ENCODE measurements at regions not wholly inside any gene's neighbourhood (a gene's known extent, or its start where the extent isn't known, plus 50 kb on each side); places are given as distances from the start of the nearest gene placed in this dataset.
A peak's percentile ranks its signal among the peaks of the same experiment; 100 is the strongest.
"Not testable (repeated sequence)": the region's sequence is repeated elsewhere in the genome, so short reads cannot be mapped to it uniquely, and the experiment has no call there.

GRCh38 chr4:164239433-164239832 is 514.5 kb upstream of the SMIM31 start:
- DNase-seq: no peak

DNA sequence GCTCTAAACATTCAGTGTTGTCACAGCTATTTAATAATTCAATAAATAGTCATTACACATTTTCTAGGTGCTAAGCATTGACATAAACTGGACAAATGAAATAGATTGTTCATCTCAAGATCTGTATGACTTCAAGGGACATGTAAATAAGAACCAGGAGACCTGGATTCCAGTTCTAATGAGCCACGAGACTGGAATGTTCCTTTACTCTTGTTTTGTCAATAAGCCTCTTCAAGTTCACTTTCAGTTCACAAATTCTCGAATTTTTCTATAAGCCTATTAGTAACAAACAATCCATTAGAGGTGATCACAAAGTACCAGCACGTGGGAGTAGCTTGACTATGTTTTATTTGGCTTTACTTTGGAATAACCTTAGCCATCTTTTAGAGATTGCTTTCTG is 514.0 kb upstream of the SMIM31 start:
- no peak for DNase-seq

DNA sequence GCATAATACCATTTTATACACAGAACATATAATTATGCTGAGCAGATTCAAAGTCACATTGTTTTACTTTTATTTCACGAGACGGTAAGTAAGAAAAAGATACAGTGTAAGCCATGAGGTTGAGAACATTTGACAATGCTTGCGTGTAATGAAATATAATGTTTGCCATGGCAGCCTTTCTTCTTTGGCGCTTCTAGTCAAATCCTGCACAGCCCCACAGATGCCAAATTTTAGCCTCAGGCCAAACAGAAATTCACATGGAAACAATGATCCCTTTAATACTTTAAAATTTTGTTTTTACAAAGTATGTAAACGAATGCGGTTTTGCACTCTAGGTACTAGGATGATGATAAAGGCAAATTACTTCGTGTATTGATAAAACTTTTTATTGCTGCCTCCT is 502.7 kb upstream of the SMIM31 start:
- peak in 1 of 3 experiments; percentile 40 for DNase-seq

GRCh38 chr4:164252286-164252685 is 501.6 kb upstream of the SMIM31 start:
- DNase-seq: peak in 1 of 3 experiments; percentile 21

DNA sequence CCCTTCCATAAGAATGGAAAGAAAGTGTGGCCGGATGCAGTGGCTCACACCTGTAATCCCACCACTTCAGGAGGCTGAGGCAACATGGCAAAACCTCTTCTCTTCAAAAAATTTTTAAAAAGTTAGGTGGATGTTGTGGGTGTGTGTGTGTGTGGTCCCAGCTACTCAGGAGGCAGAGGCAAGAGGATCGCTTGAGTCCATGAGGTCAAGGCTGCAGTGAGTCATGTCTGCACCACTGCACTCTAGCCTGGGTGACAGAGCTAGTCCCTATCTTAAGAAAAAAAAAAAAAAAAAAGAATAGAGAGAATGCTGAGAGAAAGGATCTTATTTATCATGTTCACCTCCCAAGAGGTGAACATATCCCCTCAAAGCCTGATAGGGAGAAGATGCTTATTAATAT is 492.1 kb upstream of the SMIM31 start:
- no peak for DNase-seq

DNA sequence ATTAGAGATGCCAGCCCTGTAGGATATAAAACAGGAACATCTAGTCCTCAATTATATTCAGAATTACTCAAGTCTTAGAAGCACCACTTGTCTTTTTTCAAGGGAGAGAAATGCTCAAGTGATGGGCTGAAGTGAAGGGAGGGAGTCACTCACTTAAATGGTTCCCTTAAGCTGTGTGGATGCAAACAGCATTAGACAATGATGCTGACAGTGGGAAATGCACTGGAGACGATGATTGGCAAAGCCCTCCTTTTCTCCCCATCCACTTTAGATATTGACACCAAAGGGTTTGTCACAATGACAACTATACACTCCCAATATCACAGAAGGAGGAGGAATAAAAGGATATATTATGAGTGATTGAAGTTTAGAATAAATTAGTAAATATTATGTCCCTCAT is 491.4 kb upstream of the SMIM31 start:
- not testable (repeated sequence) for DNase-seq

DNA sequence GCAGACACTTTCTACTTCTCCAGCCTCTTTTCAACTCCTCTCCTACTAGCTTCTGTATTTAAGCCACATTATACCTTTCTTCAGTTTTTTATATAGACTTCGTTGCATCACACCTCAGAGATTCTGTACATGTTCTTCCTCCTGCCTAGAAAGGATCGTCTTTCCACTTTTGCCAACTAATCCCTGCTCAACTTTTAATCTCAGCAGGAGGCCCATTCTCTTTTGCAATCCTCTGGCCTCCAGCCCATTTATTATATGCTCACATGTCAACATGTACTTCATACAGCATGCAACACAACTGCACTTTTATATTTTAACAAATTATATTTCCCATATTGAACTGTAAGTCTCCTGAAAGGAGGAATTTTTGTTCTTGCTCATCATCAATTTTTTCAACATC is 476.5 kb upstream of the SMIM31 start:
- peak in 1 of 3 experiments; percentile 25 for DNase-seq

GRCh38 chr4:164287173-164287572 is 466.8 kb upstream of the SMIM31 start:
- no peak for DNase-seq

DNA sequence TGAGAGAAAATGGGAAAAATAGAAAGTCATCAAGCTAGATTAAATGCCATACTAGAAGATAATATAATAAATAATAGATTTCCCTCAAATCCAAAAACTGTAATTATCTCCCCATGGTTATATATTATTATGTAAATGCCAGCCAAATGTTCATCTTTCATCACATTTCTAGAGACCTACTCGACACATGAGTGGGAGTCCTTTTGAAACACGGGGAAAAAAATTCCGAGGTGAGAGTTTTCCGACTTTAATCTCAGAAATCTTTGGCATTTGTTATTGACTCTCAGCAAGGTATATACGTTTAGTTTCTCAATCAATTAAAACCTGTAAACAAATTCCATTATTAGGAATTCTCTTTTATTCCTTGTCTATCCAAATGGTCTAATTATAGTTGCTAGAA is 465.4 kb upstream of the SMIM31 start:
- DNase-seq: no peak

- no peak for DNase-seq
These were observed 460.7 kb upstream of the SMIM31 start for GRCh38 chr4:164293203-164293602.

DNA sequence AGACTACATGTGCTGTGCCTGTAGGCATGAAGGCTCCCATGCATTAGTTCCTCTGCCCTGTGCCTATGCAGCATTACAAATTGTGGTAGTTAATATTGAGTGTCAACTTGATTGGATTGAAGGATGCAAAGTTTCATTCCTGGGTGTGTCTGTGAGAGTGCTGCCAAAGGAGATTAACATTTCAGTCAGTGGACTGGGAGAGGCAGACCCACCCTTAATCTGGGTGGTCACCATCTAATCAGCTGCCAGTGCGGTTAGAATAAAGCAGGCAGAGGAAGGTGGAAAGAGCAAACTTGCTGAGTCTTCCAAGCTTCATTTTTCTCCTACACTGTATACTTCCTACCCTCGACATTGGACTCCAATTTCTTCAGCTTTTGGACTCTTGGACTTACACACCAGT is 460.2 kb upstream of the SMIM31 start:
- no peak for DNase-seq

- no peak for DNase-seq
These were observed 452.5 kb upstream of the SMIM31 start for GRCh38 chr4:164301430-164301829.

GRCh38 chr4:164304101-164304639 is 449.8 kb upstream of the SMIM31 start:
- DNase-seq: no peak

DNA sequence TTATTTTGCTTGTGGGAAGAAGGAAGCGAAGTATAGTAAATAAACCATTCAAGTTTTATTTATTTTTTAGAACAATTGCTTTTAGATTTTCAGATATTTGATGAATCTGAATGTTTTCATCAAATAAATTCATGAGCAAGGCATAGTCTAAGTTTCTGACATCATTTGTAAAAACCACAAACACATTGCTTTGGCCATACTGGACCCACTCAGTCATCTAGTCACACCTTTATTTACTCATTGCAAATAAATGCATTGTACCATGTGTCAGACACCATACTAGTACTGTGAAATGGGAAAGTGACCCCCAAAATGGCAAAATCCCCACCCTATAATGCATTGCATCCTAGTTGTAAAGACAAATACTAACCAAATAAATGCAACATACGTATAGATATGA is 449.1 kb upstream of the SMIM31 start:
- DNase-seq: no peak

GRCh38 chr4:164307262-164307661 is 446.7 kb upstream of the SMIM31 start:
- no peak for DNase-seq

GRCh38 chr4:164312671-164313070 is 441.3 kb upstream of the SMIM31 start:
- no peak for DNase-seq

DNA sequence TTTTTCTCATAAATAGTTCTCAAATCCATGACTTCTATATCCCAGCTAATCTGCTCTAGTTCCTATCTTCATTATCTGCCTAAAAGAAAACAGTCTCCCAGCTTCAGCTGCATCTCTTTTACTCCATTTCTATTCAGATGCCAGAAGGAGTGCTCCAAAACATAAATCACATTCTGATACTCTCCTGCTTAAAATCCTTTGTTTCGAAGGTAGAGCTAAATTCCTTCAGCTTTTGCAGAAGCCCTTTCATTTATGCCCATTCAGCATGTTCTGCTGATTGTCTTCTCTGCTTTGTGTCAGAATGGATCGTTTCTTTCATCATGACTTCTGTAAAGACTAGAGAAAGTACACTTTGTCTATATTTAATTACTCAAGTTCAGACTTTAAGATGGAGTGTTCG is 440.1 kb upstream of the SMIM31 start:
- DNase-seq: no peak

- peak in 1 of 3 experiments; percentile 58 for DNase-seq
These were observed 435.6 kb upstream of the SMIM31 start for GRCh38 chr4:164318350-164318749.

- DNase-seq: no peak
These were observed 434.2 kb upstream of the SMIM31 start for GRCh38 chr4:164319688-164320087.

- no peak for DNase-seq
These were observed 433.1 kb upstream of the SMIM31 start for GRCh38 chr4:164320847-164321246.

GRCh38 chr4:164326056-164326455 is 427.9 kb upstream of the SMIM31 start:
- no peak for DNase-seq

DNA sequence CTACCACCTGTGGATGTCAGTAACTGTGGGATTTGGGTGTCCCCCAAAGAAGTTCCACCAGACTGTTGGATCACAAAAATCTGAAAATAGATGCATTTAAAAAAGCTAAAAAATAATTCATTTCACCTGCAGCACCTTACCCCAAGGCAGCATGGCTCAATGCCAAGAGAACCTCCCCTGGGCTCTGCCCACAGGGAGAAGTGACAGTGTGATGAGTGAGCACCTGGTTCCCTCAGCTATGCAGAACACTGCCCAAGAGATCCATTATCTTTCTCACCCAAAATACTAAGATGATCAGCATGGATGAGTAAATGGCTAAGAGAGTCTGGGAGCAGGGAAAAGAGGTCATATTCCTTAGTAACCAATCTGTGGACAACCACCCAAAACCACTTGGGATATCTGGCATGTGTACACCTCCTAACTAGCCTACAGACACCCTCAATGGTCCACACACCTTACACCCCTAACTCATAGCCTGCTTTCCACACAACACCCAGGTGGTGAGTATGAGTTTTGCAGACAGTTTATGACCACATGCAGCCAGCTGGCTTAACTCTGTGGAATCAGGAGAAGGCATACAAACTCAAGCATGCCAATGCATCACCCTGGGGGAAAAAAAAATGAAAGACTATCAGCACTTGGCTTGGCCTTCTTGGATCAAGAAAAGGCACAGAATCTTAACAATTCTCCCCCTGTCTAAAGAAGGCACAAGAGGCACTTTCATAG is 416.5 kb upstream of the SMIM31 start:
- peak in 1 of 3 experiments; percentile 12 for DNase-seq

GRCh38 chr4:164343472-164343976 is 410.4 kb upstream of the SMIM31 start:
- DNase-seq: no peak

GRCh38 chr4:164345756-164346155 is 408.2 kb upstream of the SMIM31 start:
- no peak for DNase-seq

DNA sequence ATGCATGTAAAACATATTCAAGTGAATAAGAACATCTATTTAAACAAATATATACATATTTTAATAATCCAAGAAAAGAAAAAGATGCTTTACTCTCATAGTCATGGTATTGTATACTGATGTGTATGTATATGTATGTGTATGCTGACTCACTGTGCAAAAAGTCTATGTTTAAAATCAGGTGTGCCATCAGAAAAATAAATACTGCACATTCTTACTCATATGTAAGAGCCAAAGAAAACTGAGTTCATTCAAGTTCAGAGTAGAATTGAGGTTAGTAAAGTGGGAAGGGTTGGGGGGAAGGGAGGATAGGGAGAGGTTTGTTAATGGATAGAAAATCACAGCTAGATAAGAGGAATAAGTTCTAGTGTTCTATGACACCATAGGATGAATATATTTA is 403.9 kb upstream of the SMIM31 start:
- DNase-seq: no peak

Data from NCI-H1417 (cell line).